Forelimb muscle (tissue), 1 donor: ENCODE measurements at regions not wholly inside any gene's neighbourhood (a gene's known extent, or its start where the extent isn't known, plus 50 kb on each side); places are given as distances from the start of the nearest gene placed in this dataset.

Source experiments
- DNase-seq: peaks from one replicate; pipeline ENCODE4 v3.0.0-alpha.2; 2013; ENCODE audit warnings: low read depth

GRCh38 chr15:38176155-38176554 lies 76.5 kb upstream of the SPRED1 start:
- DNase-seq, result no peak

DNA sequence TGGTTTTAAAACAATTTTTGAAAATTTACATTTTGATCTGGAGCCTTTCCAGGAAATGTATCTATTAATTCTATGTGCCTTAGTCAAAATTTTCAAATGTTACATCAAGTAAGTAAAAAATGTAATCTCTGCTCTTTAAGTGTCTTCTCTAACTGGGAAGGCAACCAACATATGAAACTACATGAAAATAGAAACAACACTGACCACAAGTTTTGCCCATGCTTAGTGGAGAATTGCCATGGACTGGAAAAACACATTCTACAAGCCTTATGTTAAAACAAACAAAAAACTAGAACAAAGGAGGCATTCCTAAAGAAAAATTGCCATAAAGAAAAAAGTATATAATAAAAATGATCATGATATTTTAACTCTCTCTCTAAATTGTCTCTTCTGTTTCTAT lies 75.9 kb upstream of the SPRED1 start:
- DNase-seq, result no peak

GRCh38 chr15:38182900-38183299 lies 69.7 kb upstream of the SPRED1 start:
- no peak for DNase-seq

- DNase-seq, result no peak
Measured at GRCh38 chr15:38186507-38186906, 66.1 kb upstream of the SPRED1 start.

- no peak for DNase-seq
Measured at GRCh38 chr15:38187630-38188313, 64.9 kb upstream of the SPRED1 start.

DNA sequence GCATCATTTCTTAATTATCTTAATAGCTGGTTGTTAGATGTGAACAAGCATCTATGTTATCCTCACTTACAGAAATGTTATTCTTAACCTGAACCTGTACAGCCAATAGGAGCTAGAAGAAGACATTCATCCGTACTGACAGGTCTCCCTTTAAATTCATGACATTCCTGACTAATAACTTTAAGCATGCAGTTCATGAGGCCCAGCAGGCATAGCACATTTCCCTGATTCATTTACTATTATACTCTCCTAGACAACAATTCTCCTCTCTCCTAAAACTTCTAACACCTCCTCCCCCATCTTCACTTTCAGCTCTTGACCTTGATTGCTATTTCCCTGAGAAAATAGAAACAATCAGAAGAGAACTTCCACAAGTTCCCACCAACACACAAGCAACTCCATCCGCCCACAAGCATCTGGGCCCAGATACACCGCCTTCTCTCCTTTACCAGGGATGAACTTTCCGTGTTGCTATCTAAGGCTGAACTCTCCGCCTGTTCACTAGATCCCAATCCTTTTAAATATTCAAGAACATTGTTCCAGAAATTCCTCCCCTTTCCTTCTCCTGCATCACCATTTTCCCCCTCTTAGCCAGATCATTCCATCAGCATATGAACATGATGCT lies 62.9 kb upstream of the SPRED1 start:
- no peak for DNase-seq

DNA sequence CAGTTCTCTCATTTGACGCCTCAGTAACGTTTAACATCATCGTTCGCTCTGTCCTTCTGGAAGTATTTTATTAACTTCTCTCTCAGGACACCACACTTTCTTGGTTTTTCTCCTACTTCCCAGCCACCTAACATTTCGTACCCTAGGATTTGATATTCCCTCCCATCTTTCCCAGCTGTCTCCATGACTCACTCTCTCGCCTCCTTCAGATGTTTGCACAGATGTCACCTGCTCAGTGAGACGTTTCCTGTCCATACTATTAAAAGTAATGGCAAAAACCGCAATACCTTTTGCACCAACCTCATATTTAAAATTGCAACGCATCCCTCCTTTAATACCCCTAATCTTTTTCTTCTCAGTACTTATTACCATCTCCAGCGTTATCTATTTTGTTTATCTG lies 62.1 kb upstream of the SPRED1 start:
- DNase-seq, result no peak

- no peak for DNase-seq
Measured at GRCh38 chr15:38192496-38192895, 60.1 kb upstream of the SPRED1 start.

DNA sequence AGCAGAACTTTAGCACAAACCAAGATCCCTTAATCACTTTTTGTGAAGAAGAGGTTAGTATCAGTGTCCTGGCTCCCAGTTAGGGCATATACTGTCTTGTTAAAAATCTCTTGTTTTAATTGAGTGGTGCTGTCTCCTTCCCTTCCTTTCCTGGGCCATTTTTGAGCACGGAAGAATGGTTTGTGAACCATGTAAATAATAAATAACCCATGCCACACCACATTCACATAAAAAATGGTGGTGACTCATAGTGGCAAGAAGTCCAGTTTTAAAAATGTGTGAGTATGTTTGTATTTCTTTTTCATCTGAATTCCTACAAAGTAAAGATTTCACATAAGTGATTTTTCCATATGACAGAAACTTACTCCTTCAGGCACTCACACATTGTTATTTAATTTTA lies 59.1 kb upstream of the SPRED1 start:
- no peak for DNase-seq

DNA sequence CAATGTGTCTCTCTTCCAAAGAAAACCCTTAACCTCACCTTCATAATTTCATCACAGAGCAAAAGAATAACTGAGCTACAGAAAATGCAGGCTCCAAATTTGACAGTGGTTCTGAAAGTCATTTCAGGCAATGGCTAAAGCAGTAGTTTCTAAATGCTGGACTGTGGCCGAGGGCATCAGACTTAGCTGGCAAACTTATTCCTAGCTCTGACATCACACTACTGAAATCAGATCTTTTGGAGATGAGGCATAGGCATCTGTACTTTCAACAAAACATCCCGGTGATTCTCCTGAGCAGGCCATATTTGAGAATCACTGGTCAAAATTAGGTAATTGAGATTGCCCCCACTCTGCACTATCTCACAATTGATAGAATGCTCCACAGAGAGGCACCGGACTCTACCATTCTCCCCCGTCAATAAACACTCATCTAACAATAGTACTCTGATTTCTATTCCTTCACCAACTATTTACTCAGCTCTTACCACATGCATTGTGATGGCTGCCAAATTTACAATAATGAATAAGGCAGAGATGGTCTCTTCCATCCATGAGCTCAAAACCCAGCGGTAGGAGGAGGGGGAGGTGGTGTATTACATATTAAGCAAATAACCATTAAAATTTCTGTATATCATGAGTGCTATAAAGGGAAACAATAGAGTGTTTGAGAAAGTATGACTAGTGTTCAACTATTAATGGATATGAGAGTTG lies 57.3 kb upstream of the SPRED1 start:
- no peak for DNase-seq

DNA sequence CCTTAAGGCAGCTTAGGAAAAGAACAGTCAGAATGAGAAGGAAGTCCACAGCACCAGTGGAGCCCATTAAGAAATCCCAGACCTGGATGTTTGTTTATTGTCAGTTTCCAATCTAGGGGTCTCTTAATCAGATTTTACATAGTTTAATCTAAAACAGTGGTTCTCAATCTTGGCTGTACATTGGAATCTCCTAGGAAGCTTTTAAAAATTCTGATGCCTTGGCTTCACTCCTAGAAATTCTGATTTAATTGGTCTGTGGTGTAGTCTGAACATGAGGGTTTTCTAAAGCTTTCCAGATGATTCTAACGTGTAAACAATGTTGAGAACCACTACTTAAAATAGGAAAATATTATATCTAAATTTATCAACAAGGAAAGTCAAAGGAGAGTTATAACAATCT lies 56.6 kb upstream of the SPRED1 start:
- DNase-seq, result no peak

- DNase-seq, result no peak
Measured at GRCh38 chr15:38197553-38197952, 55.1 kb upstream of the SPRED1 start.

- no peak for DNase-seq
Measured at GRCh38 chr15:38201714-38202113, 50.9 kb upstream of the SPRED1 start.

DNA sequence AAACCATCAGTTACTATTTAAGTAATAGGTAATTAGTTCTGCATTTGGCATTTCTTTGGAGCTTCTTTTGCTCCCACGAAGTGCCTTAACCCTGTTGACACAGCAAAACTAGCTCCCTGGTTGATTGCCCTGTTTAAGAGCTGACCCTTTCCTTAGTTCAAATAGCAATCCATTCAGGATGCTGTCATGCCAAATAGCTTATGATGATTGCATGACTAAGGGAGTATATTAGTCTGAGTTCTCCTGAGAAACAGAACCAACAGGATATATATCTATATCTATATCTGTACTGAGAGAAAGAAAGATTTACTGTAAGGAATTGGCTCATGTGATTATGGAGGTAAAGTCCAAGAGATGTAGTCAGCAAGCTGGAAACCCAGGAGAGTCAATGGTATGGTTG lies 50.3 kb upstream of the SPRED1 start:
- no peak for DNase-seq
